PC-9 (cell line): ENCODE measurements at regions not wholly inside any gene's neighbourhood (a gene's known extent, or its start where the extent isn't known, plus 50 kb on each side); places are given as distances from the start of the nearest gene placed in this dataset.
A peak's percentile ranks its signal among the peaks of the same experiment; 100 is the strongest.

Source experiments
- BruUV-seq: library from RNA; stranded (reverse); fragments of 400-500 nt; replicated peaks from 2 replicates; lab custom pipeline; 2021; lab: Mats Ljungman, UMichigan
- CTCF ChIA-PET: fragments of 300-600 bp; sonication (Branson Sonifier 250); formaldehyde crosslinking; loops from one replicate; lab custom pipeline; 2022; ENCODE audit warnings: antibody characterized with exemption; lab: Charles Lee
- POLR2A ChIA-PET: fragments of 300-600 bp; sonication (Branson Sonifier 250); formaldehyde crosslinking; loops from one replicate; lab custom pipeline; 2022; ENCODE audit warnings: antibody characterized with exemption; ENCODE audit not compliant: unreplicated experiment; lab: Charles Lee
- DNase-seq, 2 experiments: peaks; one replicate each; pipeline versions ENCODE4 v3.0.0 to v3.0.0-alpha.2; 2015 to 2022; ENCODE audit warnings: mixed read lengths in 1 of 2
- H2AFZ ChIP-seq: fragments of 200-600 bp; sonication (generic); 2 replicates; pipeline ENCODE4 v1.8.1; 2017; ENCODE audit warnings: antibody characterized with exemption
- H3F3A ChIP-seq: fragments of 200-600 bp; sonication (generic); 2 replicates; pipeline ENCODE4 v1.8.1; 2017; ENCODE audit warnings: antibody characterized with exemption, mild to moderate bottlenecking, low read depth; ENCODE audit not compliant: insufficient read depth
- H3K27ac ChIP-seq: fragments of 200-600 bp; sonication (generic); 2 replicates; pipeline ENCODE4 v1.6.1; 2016; ENCODE audit warnings: mixed run types
- H3K27me3 ChIP-seq: fragments of 200-600 bp; sonication (generic); 2 replicates; pipeline ENCODE4 v1.6.1; 2016; ENCODE audit warnings: low read depth, mixed run types; ENCODE audit not compliant: insufficient read depth
- H3K36me3 ChIP-seq: fragments of 200-600 bp; sonication (generic); 2 replicates; pipeline ENCODE4 v1.6.1; 2016; ENCODE audit warnings: low read depth, mixed run types
- H3K4me1 ChIP-seq: fragments of 200-600 bp; sonication (generic); replicated peaks from 2 replicates; pipeline ENCODE4 v1.6.1; 2016; ENCODE audit warnings: mixed run types; ENCODE audit not compliant: insufficient read depth
- H3K4me2 ChIP-seq: fragments of 200-600 bp; sonication (generic); 2 replicates; pipeline ENCODE4 v1.6.1; 2017; ENCODE audit warnings: mixed run types
- H3K4me3 ChIP-seq: fragments of 200-600 bp; sonication (generic); 2 replicates; pipeline ENCODE4 v1.6.1; 2016; ENCODE audit warnings: mixed run types
- H3K79me2 ChIP-seq: fragments of 200-600 bp; sonication (generic); 2 replicates; pipeline ENCODE4 v1.6.1; 2017; ENCODE audit warnings: low read depth, mixed run types
- H3K9me2 ChIP-seq: fragments of 200-600 bp; sonication (generic); 2 replicates; pipeline ENCODE4 v1.8.1; 2017; ENCODE audit warnings: mild to moderate bottlenecking; ENCODE audit not compliant: insufficient read depth
- H3K9me3 ChIP-seq: fragments of 200-600 bp; sonication (generic); 2 replicates; pipeline ENCODE4 v1.8.1; 2016; ENCODE audit warnings: low read depth; ENCODE audit not compliant: insufficient read depth
- H4K20me1 ChIP-seq: fragments of 200-600 bp; sonication (generic); 2 replicates; pipeline ENCODE4 v1.8.1; 2017; ENCODE audit not compliant: insufficient read depth
- CTCF ChIP-seq: fragments of 200-600 bp; sonication (generic); conservative IDR thresholded peaks from 2 replicates; pipeline ENCODE4 v1.6.1; 2017; ENCODE audit warnings: mixed run types, antibody characterized with exemption, mild to moderate bottlenecking, moderate library complexity
- EZH2 ChIP-seq: fragments of 200-600 bp; sonication (generic); IDR thresholded peaks from 2 replicates; pipeline ENCODE4 v1.8.0; 2017; ENCODE audit warnings: antibody characterized with exemption, low read depth
- intact Hi-C: fragments of 100-400 bp; cut with micrococcal nuclease; formaldehyde crosslinking; loops from one replicate; pipeline ENCODE4 v1.10.0; 2022; ENCODE audit not compliant: unreplicated experiment

GRCh38 chr3:43190670-43191069, 84.8 kb upstream of the POMGNT2 start:
- ChIA-PET CTCF (interaction anchor here (0.6 kb wide), 1 partner anchor 9 kb away, joined by 3 read pairs; no protein-coding TSS in a partner anchor), POLR2A (no interaction called here)
- peaks cover 4% of the 10 kb centered on the region; the same call in 1 of the 2 replicates for H3F3A ChIP-seq
- no peaks in the 10 kb centered on the region for H3K9me2 ChIP-seq
- no TSS peak for BruUV-seq
- H3K9me3 ChIP-seq = peaks cover 14% of the 10 kb centered on the region; the same call in 1 of the 2 replicates
- no peak overlapping the region for H3K4me3 ChIP-seq
- peak in 1 of 2 experiments; percentile 47 for DNase-seq
- H3K79me2 ChIP-seq = no peaks in the 10 kb centered on the region
- no peak overlapping the region for H2AFZ ChIP-seq
- TF ChIP-seq EZH2 = no peak
- no peak for TF ChIP-seq CTCF
- no peak overlapping the region for H3K4me2 ChIP-seq
- intact Hi-C loops = no loop called here
- H3K27ac ChIP-seq = no peak overlapping the region
- no peaks in the 10 kb centered on the region for H4K20me1 ChIP-seq
- peaks cover 14% of the 10 kb centered on the region for H3K4me1 ChIP-seq
- no peaks in the 10 kb centered on the region for H3K36me3 ChIP-seq
- no peaks in the 10 kb centered on the region for H3K27me3 ChIP-seq

- no TSS peak for BruUV-seq
- no peak for DNase-seq
Observed at GRCh38 chr3:43187836-43188479, 82.1 kb upstream of the POMGNT2 start.

GRCh38 chr3:43185983-43186314, 80.1 kb upstream of the POMGNT2 start:
- Histone ChIP-seq H3K9me2 (no peaks in the 10 kb centered on the region), H3K36me3 (no peaks in the 10 kb centered on the region), H3K4me1 (peaks cover 53% of the 10 kb centered on the region), H3K4me3 (no peak overlapping the region), H3F3A (peaks cover 30% of the 10 kb centered on the region), H3K79me2 (no peaks in the 10 kb centered on the region), H4K20me1 (no peaks in the 10 kb centered on the region), H3K4me2 (peak overlapping the region; percentile 20), H3K27me3 (no peaks in the 10 kb centered on the region), H2AFZ (no peak overlapping the region), H3K9me3 (peaks cover 14% of the 10 kb centered on the region; the same call in 1 of the 2 replicates), H3K27ac (peak overlapping the region; percentile 92)
- no peak for DNase-seq
- no peak for TF ChIP-seq EZH2
- no peak for TF ChIP-seq CTCF
- ChIA-PET POLR2A (interaction anchor here (0.7 kb wide), 1 partner anchor 1001 kb away, joined by 3 read pairs; no protein-coding TSS in a partner anchor), CTCF (interaction anchor here (0.7 kb wide), 1 partner anchor 7 kb away, joined by 3 read pairs; no protein-coding TSS in a partner anchor)
- intact Hi-C loops = no loop called here
- BruUV-seq = no TSS peak

More at GRCh38 chr3:43187836-43188479, 82.1 kb upstream of the POMGNT2 start:
- H3K79me2 ChIP-seq = no peaks in the 10 kb centered on the region
- H3F3A ChIP-seq = peaks cover 14% of the 10 kb centered on the region; the same call in 1 of the 2 replicates
- no peaks in the 10 kb centered on the region for H3K27me3 ChIP-seq
- TF ChIP-seq EZH2 = no peak
- TF ChIP-seq CTCF = no peak
- H3K4me3 ChIP-seq = no peak overlapping the region
- peaks cover 14% of the 10 kb centered on the region; the same call in 1 of the 2 replicates for H3K9me3 ChIP-seq
- ChIA-PET POLR2A (no interaction called here), CTCF (no interaction called here)
- H4K20me1 ChIP-seq = no peaks in the 10 kb centered on the region
- intact Hi-C loops = no loop called here
- H3K4me1 ChIP-seq = peaks cover 36% of the 10 kb centered on the region
- H2AFZ ChIP-seq = no peak overlapping the region
- no peak overlapping the region for H3K27ac ChIP-seq
- no peak overlapping the region for H3K4me2 ChIP-seq
- no peaks in the 10 kb centered on the region for H3K9me2 ChIP-seq
- H3K36me3 ChIP-seq = no peaks in the 10 kb centered on the region
